PC-9 (cell line): ENCODE measurements at regions not wholly inside any gene's neighbourhood (a gene's known extent, or its start where the extent isn't known, plus 50 kb on each side); places are given as distances from the start of the nearest gene placed in this dataset.

ENCODE experiments used
- BruUV-seq: library from RNA; stranded (reverse); fragments of 400-500 nt; replicated peaks from 2 replicates; lab custom pipeline; 2021; lab: Mats Ljungman, UMichigan
- CTCF ChIA-PET: fragments of 300-600 bp; sonication (Branson Sonifier 250); formaldehyde crosslinking; loops from one replicate; lab custom pipeline; 2022; ENCODE audit warnings: antibody characterized with exemption; lab: Charles Lee
- POLR2A ChIA-PET: fragments of 300-600 bp; sonication (Branson Sonifier 250); formaldehyde crosslinking; loops from one replicate; lab custom pipeline; 2022; ENCODE audit warnings: antibody characterized with exemption; ENCODE audit not compliant: unreplicated experiment; lab: Charles Lee
- DNase-seq, 2 experiments: peaks; one replicate each; pipeline versions ENCODE4 v3.0.0 to v3.0.0-alpha.2; 2015 to 2022; ENCODE audit warnings: mixed read lengths in 1 of 2
- H2AFZ ChIP-seq: fragments of 200-600 bp; sonication (generic); 2 replicates; pipeline ENCODE4 v1.8.1; 2017; ENCODE audit warnings: antibody characterized with exemption
- H3F3A ChIP-seq: fragments of 200-600 bp; sonication (generic); 2 replicates; pipeline ENCODE4 v1.8.1; 2017; ENCODE audit warnings: antibody characterized with exemption, mild to moderate bottlenecking, low read depth; ENCODE audit not compliant: insufficient read depth
- H3K27ac ChIP-seq: fragments of 200-600 bp; sonication (generic); 2 replicates; pipeline ENCODE4 v1.6.1; 2016; ENCODE audit warnings: mixed run types
- H3K27me3 ChIP-seq: fragments of 200-600 bp; sonication (generic); 2 replicates; pipeline ENCODE4 v1.6.1; 2016; ENCODE audit warnings: low read depth, mixed run types; ENCODE audit not compliant: insufficient read depth
- H3K36me3 ChIP-seq: fragments of 200-600 bp; sonication (generic); 2 replicates; pipeline ENCODE4 v1.6.1; 2016; ENCODE audit warnings: low read depth, mixed run types
- H3K4me1 ChIP-seq: fragments of 200-600 bp; sonication (generic); replicated peaks from 2 replicates; pipeline ENCODE4 v1.6.1; 2016; ENCODE audit warnings: mixed run types; ENCODE audit not compliant: insufficient read depth
- H3K4me2 ChIP-seq: fragments of 200-600 bp; sonication (generic); 2 replicates; pipeline ENCODE4 v1.6.1; 2017; ENCODE audit warnings: mixed run types
- H3K4me3 ChIP-seq: fragments of 200-600 bp; sonication (generic); 2 replicates; pipeline ENCODE4 v1.6.1; 2016; ENCODE audit warnings: mixed run types
- H3K79me2 ChIP-seq: fragments of 200-600 bp; sonication (generic); 2 replicates; pipeline ENCODE4 v1.6.1; 2017; ENCODE audit warnings: low read depth, mixed run types
- H3K9me2 ChIP-seq: fragments of 200-600 bp; sonication (generic); 2 replicates; pipeline ENCODE4 v1.8.1; 2017; ENCODE audit warnings: mild to moderate bottlenecking; ENCODE audit not compliant: insufficient read depth
- H3K9me3 ChIP-seq: fragments of 200-600 bp; sonication (generic); 2 replicates; pipeline ENCODE4 v1.8.1; 2016; ENCODE audit warnings: low read depth; ENCODE audit not compliant: insufficient read depth
- H4K20me1 ChIP-seq: fragments of 200-600 bp; sonication (generic); 2 replicates; pipeline ENCODE4 v1.8.1; 2017; ENCODE audit not compliant: insufficient read depth
- CTCF ChIP-seq: fragments of 200-600 bp; sonication (generic); conservative IDR thresholded peaks from 2 replicates; pipeline ENCODE4 v1.6.1; 2017; ENCODE audit warnings: mixed run types, antibody characterized with exemption, mild to moderate bottlenecking, moderate library complexity
- EZH2 ChIP-seq: fragments of 200-600 bp; sonication (generic); IDR thresholded peaks from 2 replicates; pipeline ENCODE4 v1.8.0; 2017; ENCODE audit warnings: antibody characterized with exemption, low read depth
- intact Hi-C: fragments of 100-400 bp; cut with micrococcal nuclease; formaldehyde crosslinking; loops from one replicate; pipeline ENCODE4 v1.10.0; 2022; ENCODE audit not compliant: unreplicated experiment

- H3K4me1 ChIP-seq = no peaks in the 10 kb centered on the region
- H3K27ac ChIP-seq = no peak overlapping the region
- no peaks in the 10 kb centered on the region for H3F3A ChIP-seq
- no peaks in the 10 kb centered on the region for H3K9me2 ChIP-seq
- H3K27me3 ChIP-seq = no peaks in the 10 kb centered on the region
- no TSS peak for BruUV-seq
- H3K36me3 ChIP-seq = no peaks in the 10 kb centered on the region
- H3K4me3 ChIP-seq = no peak overlapping the region
- ChIA-PET POLR2A (no interaction called here), CTCF (no interaction called here)
- H2AFZ ChIP-seq = no peak overlapping the region
- H3K9me3 ChIP-seq = no peaks in the 10 kb centered on the region
- H4K20me1 ChIP-seq = no peaks in the 10 kb centered on the region
- H3K79me2 ChIP-seq = no peaks in the 10 kb centered on the region
- H3K4me2 ChIP-seq = no peak overlapping the region
- TF ChIP-seq CTCF (no peak), EZH2 (no peak)
- no peak for DNase-seq
- intact Hi-C loops = no loop called here
Observed at GRCh38 chr2:7800031-7800430, 881.8 kb upstream of the ID2 start.

- Histone ChIP-seq H3K4me3 (no peak overlapping the region), H3K79me2 (no peaks in the 10 kb centered on the region), H3K9me3 (no peaks in the 10 kb centered on the region), H2AFZ (no peak overlapping the region), H3F3A (no peaks in the 10 kb centered on the region), H4K20me1 (no peaks in the 10 kb centered on the region), H3K27me3 (no peaks in the 10 kb centered on the region), H3K4me2 (no peak overlapping the region), H3K4me1 (no peaks in the 10 kb centered on the region), H3K9me2 (no peaks in the 10 kb centered on the region), H3K27ac (no peak overlapping the region), H3K36me3 (no peaks in the 10 kb centered on the region)
- intact Hi-C loops = no loop called here
- TF ChIP-seq EZH2 = no peak
- no peak for TF ChIP-seq CTCF
- ChIA-PET POLR2A (no interaction called here), CTCF (no interaction called here)
- no peak for DNase-seq
- BruUV-seq = no TSS peak
Observed at GRCh38 chr2:7801212-7801611, 880.6 kb upstream of the ID2 start.

GRCh38 chr2:7803515-7803914, 878.3 kb upstream of the ID2 start:
- no peaks in the 10 kb centered on the region for H3F3A ChIP-seq
- H3K4me1 ChIP-seq = no peaks in the 10 kb centered on the region
- H3K4me3 ChIP-seq = no peak overlapping the region
- no peaks in the 10 kb centered on the region for H4K20me1 ChIP-seq
- H3K79me2 ChIP-seq = no peaks in the 10 kb centered on the region
- H3K9me3 ChIP-seq = no peaks in the 10 kb centered on the region
- H3K27ac ChIP-seq = no peak overlapping the region
- H3K4me2 ChIP-seq = no peak overlapping the region
- no TSS peak for BruUV-seq
- DNase-seq = no peak
- ChIA-PET POLR2A (no interaction called here), CTCF (no interaction called here)
- H3K9me2 ChIP-seq = no peaks in the 10 kb centered on the region
- no peak for TF ChIP-seq EZH2
- no peak for TF ChIP-seq CTCF
- intact Hi-C loops = no loop called here
- H2AFZ ChIP-seq = no peak overlapping the region
- no peaks in the 10 kb centered on the region for H3K36me3 ChIP-seq
- H3K27me3 ChIP-seq = no peaks in the 10 kb centered on the region
